Loucy (cell line): ENCODE measurements at regions not wholly inside any gene's neighbourhood (a gene's known extent, or its start where the extent isn't known, plus 50 kb on each side); places are given as distances from the start of the nearest gene placed in this dataset.

ENCODE experiments used
- EZH2phosphoT487 ChIP-seq: fragments of 200-600 bp; IDR thresholded peaks from 2 replicates; pipeline ENCODE4 v1.6.1; 2018; ENCODE audit warnings: antibody characterized with exemption, mild to moderate bottlenecking, moderate library complexity, borderline replicate concordance
- TF ChIP-seq, protein P1 (sequence below): fragments of 200-600 bp; sonication (generic); conservative IDR thresholded peaks from 2 replicates; pipeline ENCODE4 v1.5.1; 2014; ENCODE audit warnings: mild to moderate bottlenecking, antibody characterized with exemption, low read length

- TF ChIP-seq, protein P1, sequence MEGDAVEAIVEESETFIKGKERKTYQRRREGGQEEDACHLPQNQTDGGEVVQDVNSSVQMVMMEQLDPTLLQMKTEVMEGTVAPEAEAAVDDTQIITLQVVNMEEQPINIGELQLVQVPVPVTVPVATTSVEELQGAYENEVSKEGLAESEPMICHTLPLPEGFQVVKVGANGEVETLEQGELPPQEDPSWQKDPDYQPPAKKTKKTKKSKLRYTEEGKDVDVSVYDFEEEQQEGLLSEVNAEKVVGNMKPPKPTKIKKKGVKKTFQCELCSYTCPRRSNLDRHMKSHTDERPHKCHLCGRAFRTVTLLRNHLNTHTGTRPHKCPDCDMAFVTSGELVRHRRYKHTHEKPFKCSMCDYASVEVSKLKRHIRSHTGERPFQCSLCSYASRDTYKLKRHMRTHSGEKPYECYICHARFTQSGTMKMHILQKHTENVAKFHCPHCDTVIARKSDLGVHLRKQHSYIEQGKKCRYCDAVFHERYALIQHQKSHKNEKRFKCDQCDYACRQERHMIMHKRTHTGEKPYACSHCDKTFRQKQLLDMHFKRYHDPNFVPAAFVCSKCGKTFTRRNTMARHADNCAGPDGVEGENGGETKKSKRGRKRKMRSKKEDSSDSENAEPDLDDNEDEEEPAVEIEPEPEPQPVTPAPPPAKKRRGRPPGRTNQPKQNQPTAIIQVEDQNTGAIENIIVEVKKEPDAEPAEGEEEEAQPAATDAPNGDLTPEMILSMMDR, result no peak
- no peak for TF ChIP-seq EZH2phosphoT487
Observed at GRCh38 chr2:166764702-166765101, 123.6 kb upstream of the XIRP2 start.
